Stimulated activated naive B cell treated with anti-CD40 and anti-IgM and Interleukin-4, amounts not matched to agents 10 μg/mL and 1 μg/mL and 100 μg/mL, for 72 hours (primary cell): ENCODE measurements at regions not wholly inside any gene's neighbourhood (a gene's known extent, or its start where the extent isn't known, plus 50 kb on each side); places are given as distances from the start of the nearest gene placed in this dataset.

Experiments
- ATAC-seq, 2 donors: fragments of 150-1000 bp; cut with Tn5 transposase; replicated peaks; 2 replicates each; pipeline ENCODE4 v1.10.0; 2021; ENCODE audit warnings: moderate library complexity in 1 of 2
- DNase-seq: peaks from one replicate; pipeline ENCODE4 v3.0.0; 2021
- H3K27ac Mint-ChIP-seq: one replicate; pipeline ENCODE4 v1.8.0; 2022; ENCODE audit warnings: mild to moderate bottlenecking, mixed read lengths
- H3K27me3 Mint-ChIP-seq, 2 donors: one replicate each; pipeline ENCODE4 v1.8.0; 2022; ENCODE audit warnings: mixed read lengths in 2 of 2
- H3K36me3 Mint-ChIP-seq, 2 donors: one replicate each; pipeline ENCODE4 v1.8.0; 2022; ENCODE audit warnings: mixed read lengths in 2 of 2, mild to moderate bottlenecking in 1 of 2
- H3K4me1 Mint-ChIP-seq, 2 donors: one replicate each; pipeline ENCODE4 v1.8.0; 2022; ENCODE audit warnings: mixed read lengths in 2 of 2, mild to moderate bottlenecking in 1 of 2
- H3K4me3 Mint-ChIP-seq, 2 donors: one replicate each; pipeline ENCODE4 v1.8.0; 2022; ENCODE audit warnings: mild to moderate bottlenecking in 2 of 2, mixed read lengths in 2 of 2, moderate library complexity in 1 of 2
- H3K9me3 Mint-ChIP-seq, 2 donors: one replicate each; pipeline ENCODE4 v1.8.0; 2022; ENCODE audit warnings: mixed read lengths in 2 of 2, mild to moderate bottlenecking in 1 of 2

DNA sequence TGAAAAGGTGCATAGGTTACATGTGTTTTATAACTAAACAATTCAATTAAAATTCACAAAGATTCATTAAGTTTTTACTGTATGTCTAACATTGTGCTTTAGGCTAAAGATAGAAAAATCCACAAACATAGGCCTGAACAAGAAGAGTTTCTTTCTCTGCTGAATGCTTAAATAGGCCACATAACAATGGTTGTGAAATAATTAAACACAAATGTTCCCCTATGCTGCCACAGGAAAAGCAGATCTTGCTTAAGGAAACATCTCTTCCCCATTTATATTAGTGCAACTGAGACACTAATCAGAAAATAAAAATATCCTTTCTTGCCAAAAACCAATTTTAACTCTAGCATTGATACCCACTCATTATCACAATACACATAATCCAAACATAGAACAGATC, 725.4 kb upstream of the DPPA4 start:
- Mint-ChIP-seq H3K4me1 (no peaks in the 10 kb centered on the region), H3K4me3 (no peak overlapping the region), H3K27ac (no peak overlapping the region), H3K9me3 (peaks cover 3 to 4% of the 10 kb centered on the region in 2 donors), H3K27me3 (no peaks in the 10 kb centered on the region), H3K36me3 (no peaks in the 10 kb centered on the region)
- DNase-seq (no peak), ATAC-seq (no peak)

DNA sequence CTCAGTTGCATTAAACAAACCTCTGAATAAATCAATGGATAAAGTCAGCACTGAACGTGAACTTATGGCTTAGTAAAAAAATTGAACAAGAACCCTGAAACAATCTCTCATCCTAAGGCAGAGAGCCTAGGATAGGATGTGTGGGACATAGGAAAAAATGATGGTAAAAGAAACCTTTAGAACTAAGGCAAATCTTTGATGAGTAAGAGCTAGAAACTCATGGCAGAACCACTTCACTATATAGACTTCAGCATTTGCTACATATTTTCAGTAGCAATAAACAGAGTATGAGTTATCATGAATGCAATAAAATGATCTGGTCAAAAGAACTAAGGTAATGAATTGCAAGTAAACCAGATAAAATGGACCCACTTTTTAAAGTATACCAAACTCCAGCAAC, 725.8 kb upstream of the DPPA4 start:
- Mint-ChIP-seq H3K4me3 (no peak overlapping the region), H3K9me3 (peaks cover 3 to 4% of the 10 kb centered on the region in 2 donors), H3K4me1 (no peaks in the 10 kb centered on the region), H3K36me3 (no peaks in the 10 kb centered on the region), H3K27ac (no peak overlapping the region), H3K27me3 (no peaks in the 10 kb centered on the region)
- ATAC-seq (no peak), DNase-seq (no peak)

DNA sequence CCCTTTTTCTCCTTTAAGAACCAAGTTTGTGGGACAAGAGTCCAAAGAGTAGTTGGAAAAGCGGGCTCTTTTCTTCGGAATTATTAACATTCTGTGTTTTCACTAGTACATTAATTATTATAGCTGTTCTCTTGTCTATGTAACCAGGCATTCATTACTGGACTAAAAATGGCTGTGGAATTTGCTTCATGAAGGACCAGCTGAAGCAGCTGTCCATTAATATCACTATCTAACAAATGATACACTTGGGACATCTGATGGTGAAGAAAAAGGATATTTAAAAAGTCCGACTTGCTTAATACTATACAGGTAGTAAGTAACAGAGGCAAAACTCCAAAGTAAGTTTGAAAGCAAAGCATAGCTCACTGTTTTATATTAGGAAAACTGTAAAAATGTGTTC, 728.9 kb upstream of the DPPA4 start:
- H3K27me3 Mint-ChIP-seq = no peaks in the 10 kb centered on the region
- no peak for DNase-seq
- H3K9me3 Mint-ChIP-seq = peaks cover 4 to 5% of the 10 kb centered on the region in 2 donors
- H3K27ac Mint-ChIP-seq = no peak overlapping the region
- H3K36me3 Mint-ChIP-seq = no peaks in the 10 kb centered on the region
- H3K4me3 Mint-ChIP-seq = no peak overlapping the region
- ATAC-seq = no peak
- H3K4me1 Mint-ChIP-seq = no peaks in the 10 kb centered on the region

DNA sequence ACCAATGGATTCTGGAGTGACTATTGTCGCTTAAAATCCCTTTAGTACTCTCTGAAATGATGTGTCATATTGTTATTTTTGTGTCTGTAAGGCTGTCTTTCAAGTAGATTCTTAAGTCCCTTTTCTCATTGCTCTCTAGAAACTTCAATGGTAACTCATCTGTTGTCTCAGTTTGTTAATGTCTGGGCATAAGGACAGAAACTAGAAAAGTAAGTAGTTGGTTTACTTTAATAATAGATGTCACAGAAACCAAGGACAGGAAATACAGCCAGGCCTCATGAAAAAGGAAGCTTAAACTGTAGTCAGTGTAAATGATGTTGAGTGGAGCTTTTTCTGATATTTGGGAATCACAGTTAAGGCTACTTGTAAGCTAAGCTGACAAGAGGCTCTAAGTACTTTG, 730.2 kb upstream of the DPPA4 start:
- Mint-ChIP-seq H3K9me3 (peaks cover 10% of the 10 kb centered on the region in 2 donors), H3K27ac (no peak overlapping the region), H3K27me3 (no peaks in the 10 kb centered on the region), H3K4me3 (no peak overlapping the region), H3K36me3 (no peaks in the 10 kb centered on the region), H3K4me1 (no peaks in the 10 kb centered on the region)
- no peak for ATAC-seq
- no peak for DNase-seq

DNA sequence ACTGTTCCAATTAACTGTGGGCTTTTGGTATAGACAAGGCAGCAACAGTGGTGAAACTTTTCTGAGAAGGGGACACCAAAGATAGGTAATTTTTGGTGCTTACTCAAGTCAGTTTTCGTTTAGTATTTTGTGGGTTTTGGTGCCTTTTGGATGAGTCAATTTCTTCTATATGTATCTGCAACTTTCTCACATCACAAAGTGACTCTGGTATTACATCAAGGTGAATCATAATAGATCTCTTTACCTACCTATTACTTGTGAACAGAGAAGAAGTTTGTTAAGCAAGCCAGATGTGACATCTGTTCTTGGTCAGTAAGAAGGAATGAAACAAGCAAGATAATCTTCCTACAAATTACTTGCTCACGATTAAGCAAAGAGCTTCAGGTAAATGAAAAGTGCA, 732.4 kb upstream of the DPPA4 start:
- Mint-ChIP-seq H3K36me3 (no peaks in the 10 kb centered on the region), H3K4me3 (no peak overlapping the region), H3K27me3 (no peaks in the 10 kb centered on the region), H3K9me3 (peaks cover 7 to 9% of the 10 kb centered on the region in 2 donors), H3K27ac (no peak overlapping the region), H3K4me1 (no peaks in the 10 kb centered on the region)
- ATAC-seq (no peak), DNase-seq (no peak)

DNA sequence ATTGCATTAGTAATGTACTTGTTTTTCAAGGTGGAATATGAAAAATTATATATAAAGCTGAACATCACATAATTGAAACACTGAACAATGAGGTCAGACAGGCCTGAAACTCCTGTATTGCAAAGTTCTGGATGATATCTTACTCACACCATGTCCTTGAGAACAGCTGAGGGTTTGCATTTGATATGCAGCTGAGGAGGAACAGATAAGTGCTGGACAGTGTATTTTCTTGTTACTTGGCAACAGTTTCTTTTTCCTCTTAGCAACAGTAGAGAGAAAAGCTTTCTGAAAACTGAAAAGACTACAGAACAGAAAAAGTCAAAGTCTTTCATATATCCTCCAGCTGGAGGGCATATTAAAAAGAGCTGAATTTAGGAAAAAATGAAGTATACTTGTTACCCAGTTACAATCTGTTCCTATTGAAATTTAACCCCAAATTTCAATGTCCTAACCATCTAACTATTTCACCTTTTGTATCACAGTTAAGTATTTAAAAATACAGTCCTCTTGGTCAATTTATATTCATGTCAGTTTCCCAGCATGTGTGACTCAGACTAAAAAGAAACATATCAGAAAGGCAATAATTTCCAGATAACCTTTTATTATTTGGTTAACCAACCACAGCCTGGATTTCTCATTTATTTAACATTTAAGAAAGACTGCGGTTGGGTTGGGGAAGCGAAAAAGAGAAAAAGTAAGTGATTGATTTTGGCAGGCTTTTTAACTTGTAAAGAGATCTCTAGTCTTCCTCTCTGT, 733.0 kb upstream of the DPPA4 start:
- Mint-ChIP-seq H3K27me3 (no peaks in the 10 kb centered on the region), H3K9me3 (peaks cover 7 to 9% of the 10 kb centered on the region in 2 donors), H3K4me1 (no peaks in the 10 kb centered on the region), H3K4me3 (no peak overlapping the region), H3K27ac (no peak overlapping the region), H3K36me3 (no peaks in the 10 kb centered on the region)
- ATAC-seq (no peak), DNase-seq (no peak)

DNA sequence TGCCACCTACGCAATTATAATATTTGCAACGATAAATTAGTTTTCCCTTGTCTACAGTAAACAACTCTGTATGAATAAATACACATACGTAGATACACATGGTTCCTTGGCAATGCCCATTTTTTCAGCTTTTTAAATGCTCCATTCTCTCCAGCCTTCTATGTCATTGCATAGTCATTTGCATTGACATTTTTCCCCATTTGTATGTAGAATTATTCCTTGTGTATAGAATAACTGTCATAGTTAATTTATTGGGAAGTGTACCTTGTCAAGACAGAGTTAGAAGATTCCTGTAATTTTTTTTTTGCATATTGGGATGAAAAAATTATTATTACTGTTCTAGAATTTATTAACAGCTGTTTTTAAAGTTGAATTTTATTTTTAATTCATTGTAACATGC, 736.7 kb upstream of the DPPA4 start:
- ATAC-seq (no peak), DNase-seq (no peak)
- Mint-ChIP-seq H3K27ac (no peak overlapping the region), H3K4me1 (no peaks in the 10 kb centered on the region), H3K36me3 (no peaks in the 10 kb centered on the region), H3K27me3 (no peaks in the 10 kb centered on the region), H3K4me3 (no peak overlapping the region), H3K9me3 (peaks cover 7% of the 10 kb centered on the region in 2 donors)

DNA sequence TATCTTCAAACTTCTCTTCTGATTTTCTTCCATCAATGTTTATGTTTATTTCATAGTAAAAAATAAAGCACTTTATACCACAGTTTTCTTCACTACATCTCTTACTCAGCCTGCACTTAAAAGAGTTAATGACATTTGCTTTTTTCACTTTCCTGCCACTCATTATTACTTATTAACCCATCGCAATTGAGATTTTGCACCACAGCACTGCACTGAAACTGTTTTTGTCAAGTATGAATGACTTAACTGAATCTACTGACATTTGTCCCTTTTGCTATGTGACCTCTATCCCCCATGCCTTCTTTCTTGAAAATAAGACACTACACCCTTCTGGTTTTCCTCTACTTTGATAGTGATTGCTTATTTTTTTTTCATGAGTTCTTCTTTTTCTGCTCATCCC, 739.7 kb upstream of the DPPA4 start:
- DNase-seq = no peak
- H3K27me3 Mint-ChIP-seq = no peaks in the 10 kb centered on the region
- H3K9me3 Mint-ChIP-seq = no peaks in the 10 kb centered on the region
- H3K36me3 Mint-ChIP-seq = no peaks in the 10 kb centered on the region
- no peak for ATAC-seq
- H3K4me3 Mint-ChIP-seq = no peak overlapping the region
- H3K4me1 Mint-ChIP-seq = no peaks in the 10 kb centered on the region
- H3K27ac Mint-ChIP-seq = no peak overlapping the region

DNA sequence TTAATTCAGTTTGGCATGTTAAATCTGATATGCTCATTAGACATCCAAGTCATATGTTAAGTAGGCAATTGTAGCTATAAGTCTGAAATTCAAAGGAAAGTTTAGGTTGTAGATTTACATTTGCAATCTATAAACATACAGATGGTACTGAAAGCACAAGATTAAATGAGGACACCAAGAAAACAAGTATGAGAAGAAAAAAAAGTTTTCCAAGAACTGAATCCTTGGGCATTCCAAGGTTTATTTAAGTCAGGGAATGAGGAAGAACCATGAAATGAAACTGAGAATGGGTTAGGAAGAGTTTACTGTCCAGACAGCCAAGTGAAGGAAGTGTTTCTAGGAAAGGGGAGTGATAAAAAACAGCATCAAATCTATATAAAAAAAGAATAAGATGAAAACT, 756.1 kb upstream of the DPPA4 start:
- Mint-ChIP-seq H3K9me3 (peaks cover 6 to 10% of the 10 kb centered on the region in 2 donors), H3K4me3 (no peak overlapping the region), H3K27ac (no peak overlapping the region), H3K27me3 (no peaks in the 10 kb centered on the region), H3K4me1 (no peaks in the 10 kb centered on the region), H3K36me3 (no peaks in the 10 kb centered on the region)
- ATAC-seq (no peak), DNase-seq (no peak)

DNA sequence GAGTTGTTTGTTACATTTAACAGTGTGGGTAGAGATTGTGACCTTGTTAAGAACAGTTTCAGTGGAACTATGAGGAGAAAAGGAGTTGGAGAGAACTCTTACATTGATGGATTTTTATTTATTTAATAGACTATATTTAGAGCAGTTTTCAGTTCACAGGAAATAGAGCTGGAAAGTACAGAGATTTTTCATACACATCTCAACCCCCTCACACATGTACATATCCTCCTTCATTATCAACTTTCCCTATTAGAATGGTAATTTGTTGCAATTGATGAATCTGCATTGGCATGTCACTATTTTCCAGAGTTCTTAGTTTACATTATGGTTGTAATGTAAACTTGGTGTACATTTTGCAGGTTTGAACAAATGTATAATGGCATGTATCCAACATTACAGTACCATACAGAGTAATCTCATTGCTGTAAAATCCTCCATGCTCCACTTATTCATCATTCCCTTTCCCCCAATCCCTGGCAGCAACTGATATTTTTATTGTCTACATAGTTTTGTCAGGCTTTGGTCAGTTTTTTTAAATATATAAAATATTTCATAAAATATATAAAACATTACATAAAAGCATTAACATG, 756.6 kb upstream of the DPPA4 start:
- Mint-ChIP-seq H3K9me3 (peaks cover 6 to 10% of the 10 kb centered on the region in 2 donors), H3K4me3 (no peak overlapping the region), H3K27me3 (no peaks in the 10 kb centered on the region), H3K4me1 (no peaks in the 10 kb centered on the region), H3K36me3 (no peaks in the 10 kb centered on the region), H3K27ac (no peak overlapping the region)
- ATAC-seq (no peak), DNase-seq (no peak)

DNA sequence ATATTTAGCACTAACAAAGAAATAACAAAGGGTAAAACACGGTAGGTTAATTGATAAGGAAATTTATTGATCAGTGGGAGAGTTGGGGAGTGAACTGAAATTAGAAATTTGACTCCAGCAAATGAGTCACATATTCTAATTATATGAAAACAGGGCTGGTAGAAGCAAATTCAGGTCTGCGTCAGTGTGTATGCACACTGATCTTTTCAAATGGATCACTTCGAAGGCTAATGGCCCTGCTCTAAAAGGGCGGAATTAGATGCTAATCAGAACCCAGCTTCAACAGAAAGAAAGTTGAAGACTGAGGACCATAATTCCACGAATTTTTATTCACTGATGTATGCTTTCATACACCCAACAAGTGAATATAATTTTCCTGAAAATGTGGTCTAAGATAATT, 762.4 kb upstream of the DPPA4 start:
- no peak overlapping the region for H3K4me3 Mint-ChIP-seq
- no peaks in the 10 kb centered on the region for H3K27me3 Mint-ChIP-seq
- no peaks in the 10 kb centered on the region for H3K4me1 Mint-ChIP-seq
- no peaks in the 10 kb centered on the region for H3K36me3 Mint-ChIP-seq
- H3K27ac Mint-ChIP-seq = no peak overlapping the region
- DNase-seq (no peak), ATAC-seq (no peak)
- peaks cover 3 to 6% of the 10 kb centered on the region in 2 donors for H3K9me3 Mint-ChIP-seq

DNA sequence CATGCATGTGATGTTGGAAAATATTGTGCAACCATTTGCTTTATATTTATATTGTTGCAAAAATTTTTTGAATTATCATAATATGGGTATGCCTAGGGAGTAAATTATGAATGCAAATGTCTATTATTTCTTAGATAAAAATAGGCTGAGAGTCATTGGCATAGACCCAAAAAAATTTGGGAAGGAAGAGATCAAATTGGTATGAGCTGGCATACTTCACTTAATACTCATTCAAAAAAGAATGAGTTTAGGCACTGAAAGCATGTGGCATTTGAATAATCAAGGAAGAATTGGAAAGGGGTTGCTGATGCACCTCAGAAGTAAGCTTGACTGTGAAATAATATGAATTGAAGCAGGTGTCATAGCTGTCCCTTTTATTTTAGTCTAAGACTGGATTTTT, 764.0 kb upstream of the DPPA4 start:
- DNase-seq = no peak
- no peaks in the 10 kb centered on the region for H3K36me3 Mint-ChIP-seq
- H3K9me3 Mint-ChIP-seq = peaks cover 3 to 6% of the 10 kb centered on the region in 2 donors
- ATAC-seq = no peak
- no peaks in the 10 kb centered on the region for H3K4me1 Mint-ChIP-seq
- H3K4me3 Mint-ChIP-seq = no peak overlapping the region
- no peak overlapping the region for H3K27ac Mint-ChIP-seq
- no peaks in the 10 kb centered on the region for H3K27me3 Mint-ChIP-seq

DNA sequence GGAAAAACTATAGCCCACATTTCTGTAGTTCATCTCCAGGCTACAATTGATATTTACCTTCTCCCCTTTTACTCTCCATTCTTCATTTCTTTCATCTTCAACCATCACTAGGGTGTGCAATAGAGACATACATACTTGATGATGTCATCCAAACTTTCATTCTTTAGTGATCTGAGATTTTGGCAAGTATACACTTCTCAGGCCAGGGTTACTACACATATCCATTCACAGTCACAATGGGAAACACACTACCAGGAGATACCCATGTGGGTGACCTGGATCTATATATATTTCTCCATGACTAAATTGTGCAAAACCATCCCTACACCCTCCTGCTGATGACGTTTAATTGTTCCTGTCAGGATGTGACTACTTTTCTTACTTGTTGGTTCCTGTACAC, 769.5 kb upstream of the DPPA4 start:
- Mint-ChIP-seq H3K36me3 (no peaks in the 10 kb centered on the region), H3K4me3 (no peak overlapping the region), H3K27ac (no peak overlapping the region), H3K4me1 (no peaks in the 10 kb centered on the region), H3K27me3 (no peaks in the 10 kb centered on the region), H3K9me3 (peaks cover 2 to 5% of the 10 kb centered on the region in 2 donors)
- DNase-seq (no peak), ATAC-seq (no peak)

DNA sequence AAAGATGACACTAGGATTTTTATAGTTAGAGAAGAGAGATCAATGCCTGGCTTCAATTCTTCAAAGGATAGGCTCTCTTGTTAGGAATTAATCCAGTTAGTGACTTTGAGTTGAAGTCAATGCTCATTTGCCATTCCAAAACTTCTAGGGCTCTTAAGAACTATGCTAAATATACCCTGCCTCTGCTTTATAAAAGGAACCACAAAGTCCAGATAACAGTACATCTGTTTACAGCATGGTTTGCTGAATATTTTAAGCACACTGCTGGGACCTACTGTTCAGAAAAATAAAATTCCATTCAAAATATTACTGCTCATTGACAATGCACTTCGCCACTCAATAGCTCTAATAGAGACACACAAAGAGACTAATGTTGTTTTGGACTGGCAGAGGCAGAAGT, 786.6 kb upstream of the DPPA4 start:
- peaks cover 0 to 5% of the 10 kb centered on the region in 2 donors for H3K9me3 Mint-ChIP-seq
- ATAC-seq (no peak), DNase-seq (no peak)
- H3K36me3 Mint-ChIP-seq = no peaks in the 10 kb centered on the region
- H3K27ac Mint-ChIP-seq = no peak overlapping the region
- H3K27me3 Mint-ChIP-seq = no peaks in the 10 kb centered on the region
- no peaks in the 10 kb centered on the region for H3K4me1 Mint-ChIP-seq
- H3K4me3 Mint-ChIP-seq = no peak overlapping the region

DNA sequence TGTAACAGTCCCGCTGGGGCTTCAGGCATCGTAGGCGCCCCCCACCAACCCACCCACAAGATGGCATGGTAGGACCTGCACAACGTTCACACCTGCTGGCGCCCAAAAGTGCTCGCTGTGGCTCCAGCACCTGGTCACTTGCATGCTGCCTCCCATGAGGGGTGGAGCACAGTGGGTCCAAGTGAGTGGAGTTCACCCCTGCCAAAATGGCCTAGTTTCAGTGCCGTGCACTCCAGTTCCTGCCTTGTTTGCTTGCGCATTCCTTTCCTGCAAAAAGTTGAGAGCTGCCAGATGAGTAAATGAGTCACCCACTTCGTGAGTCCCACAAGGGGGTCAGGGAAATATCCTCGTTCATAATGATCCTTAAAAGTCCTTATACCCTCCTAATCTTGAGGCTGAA, 788.7 kb upstream of the DPPA4 start:
- Mint-ChIP-seq H3K27me3 (no peaks in the 10 kb centered on the region), H3K4me1 (no peaks in the 10 kb centered on the region), H3K4me3 (no peak overlapping the region), H3K36me3 (no peaks in the 10 kb centered on the region), H3K27ac (no peak overlapping the region), H3K9me3 (peaks cover 0 to 5% of the 10 kb centered on the region in 2 donors)
- ATAC-seq = no peak
- DNase-seq = no peak
